Upper lobe of left lung (tissue), 6 donors: ENCODE measurements at regions not wholly inside any gene's neighbourhood (a gene's known extent, or its start where the extent isn't known, plus 50 kb on each side); places are given as distances from the start of the nearest gene placed in this dataset.

ENCODE experiments used
- ATAC-seq, 2 donors: fragments of 200-7000 bp; cut with Tn5 transposase; one replicate each; pipeline ENCODE4 v1.9.1; 2022; ENCODE audit warnings: mild to moderate bottlenecking in 2 of 2, moderate library complexity in 2 of 2; ENCODE audit not compliant: low FRiP score in 2 of 2
- DNase-seq, 2 donors: peaks; one replicate each; pipeline ENCODE4 v3.0.0-alpha.2; 2019 to 2020
- H3K27ac ChIP-seq, 4 donors: fragments of 200-600 bp; sonication (generic); one replicate each; pipeline ENCODE4 v1.5.1; 2016 to 2019
- H3K27me3 ChIP-seq, 4 donors: fragments of 200-600 bp; sonication (generic); one replicate each; pipeline ENCODE4 v1.5.1; 2017 to 2019
- H3K36me3 ChIP-seq, 4 donors: fragments of 200-600 bp; sonication (generic); one replicate each; pipeline ENCODE4 v1.5.1; 2016 to 2019
- H3K4me1 ChIP-seq, 4 donors: fragments of 200-600 bp; sonication (generic); one replicate each; pipeline ENCODE4 v1.5.1; 2018 to 2019
- H3K4me3 ChIP-seq, 4 donors: fragments of 200-600 bp; sonication (generic); one replicate each; pipeline ENCODE4 v1.5.1; 2017 to 2019; ENCODE audit warnings: mild to moderate bottlenecking in 2 of 4, moderate library complexity in 1 of 4
- H3K9me3 ChIP-seq, 4 donors: fragments of 200-600 bp; sonication (generic); one replicate each; pipeline ENCODE4 v1.5.1; 2018 to 2019
- CTCF ChIP-seq, 6 experiments: fragments of 450-650 bp in 4 of 6; fragments of 200-600 bp in 2 of 6; sonication (generic) in 2 of 6; IDR thresholded peaks; one replicate each; pipeline ENCODE4 v1.5.1; 2016 to 2019; ENCODE audit warnings: antibody characterized with exemption in 6 of 6
- EP300 ChIP-seq, 4 donors: sonication (generic); formaldehyde crosslinking; IDR thresholded peaks; one replicate each; pipeline ENCODE4 v1.5.1; 2017; ENCODE audit warnings: antibody characterized with exemption in 4 of 4, control low read depth in 2 of 4
- POLR2A ChIP-seq, 4 donors: fragments of 450-650 bp; IDR thresholded peaks; one replicate each; pipeline ENCODE4 v1.5.1; 2016 to 2017; ENCODE audit warnings: antibody characterized with exemption in 4 of 4, mild to moderate bottlenecking in 2 of 4
- POLR2AphosphoS5 ChIP-seq, 2 donors: sonication (generic); formaldehyde crosslinking; IDR thresholded peaks; one replicate each; pipeline ENCODE4 v1.5.1; 2017; ENCODE audit warnings: antibody characterized with exemption in 2 of 2
- WGBS, 2 donors: methylation state at CpG; one replicate each; pipeline ENCODE4 v1.1.5; 2017 to 2018; 5-methylcytosine and 5-hydroxymethylcytosine counted together
- donor health status: DM: no; HTN: no; CAD: no; lungs with moderate emphysema.
- donor health status: DM: no; HTN: yes; CAD: no; lungs with severe emphysema.

GRCh38 chr7:155373359-155374273, 75.9 kb downstream of the INSIG1 start:
- H3K9me3 ChIP-seq = no peaks in the 10 kb centered on the region
- H3K27ac ChIP-seq = no peak overlapping the region
- no peaks in the 10 kb centered on the region for H3K36me3 ChIP-seq
- no peak for ATAC-seq
- no peak for TF ChIP-seq CTCF (IDR thresholded peaks at IDR 0.05)
- H3K27me3 ChIP-seq = peaks cover 5 to 76% (median 47%) of the 10 kb centered on the region in 4 donors
- peaks cover 44 to 58% (median 48%) of the 10 kb centered on the region in 4 donors for H3K4me1 ChIP-seq
- peak in 1 of 2 donors; percentile 83 for DNase-seq
- H3K4me3 ChIP-seq = peak overlapping the region in 3 of 4 donors; percentile 9 to 35 (median 26)
- WGBS, 2 donors = 5 to 8% methylated on average over 48 to 62 of the region's 62 CpGs

GRCh38 chr7:155374276-155375252, 76.9 kb downstream of the INSIG1 start:
- H3K27me3 ChIP-seq = peaks cover 5 to 85% (median 52%) of the 10 kb centered on the region in 4 donors
- peaks cover 44 to 59% (median 48%) of the 10 kb centered on the region in 4 donors for H3K4me1 ChIP-seq
- DNase-seq = peak in 1 of 2 donors; percentile 83
- WGBS, 2 donors = 5 to 7% methylated on average over 43 to 80 of the region's 110 CpGs
- H3K27ac ChIP-seq = no peak overlapping the region
- no peaks in the 10 kb centered on the region for H3K36me3 ChIP-seq
- H3K4me3 ChIP-seq = peak overlapping the region in 3 of 4 donors; percentile 9 to 35 (median 26)
- TF ChIP-seq POLR2A (IDR thresholded peaks at IDR 0.05) (no peak), CTCF (IDR thresholded peaks at IDR 0.05) (no peak)
- ATAC-seq = no peak
- no peaks in the 10 kb centered on the region for H3K9me3 ChIP-seq

- Histone ChIP-seq H3K27ac (no peak overlapping the region), H3K4me1 (peaks cover 44 to 67% (median 51%) of the 10 kb centered on the region in 4 donors), H3K4me3 (peak overlapping the region in 1 of 4 donors; percentile 35), H3K36me3 (no peaks in the 10 kb centered on the region), H3K9me3 (no peaks in the 10 kb centered on the region), H3K27me3 (peaks cover 5 to 92% (median 54%) of the 10 kb centered on the region in 4 donors)
- WGBS, 2 donors = 3 to 8% methylated on average over 16 of the region's 16 CpGs
- DNase-seq (no peak), ATAC-seq (no peak)
- TF ChIP-seq EP300 (IDR thresholded peaks at IDR 0.05) (no peak), POLR2A (IDR thresholded peaks at IDR 0.05) (no peak), CTCF (IDR thresholded peaks at IDR 0.05) (no peak), POLR2AphosphoS5 (IDR thresholded peaks at IDR 0.05) (no peak)
Measured at GRCh38 chr7:155375337-155376277, 77.9 kb downstream of the INSIG1 start.

- Histone ChIP-seq H3K27me3 (peaks cover 5 to 93% (median 54%) of the 10 kb centered on the region in 4 donors), H3K4me1 (peaks cover 46 to 74% (median 61%) of the 10 kb centered on the region in 4 donors), H3K9me3 (no peaks in the 10 kb centered on the region), H3K36me3 (no peaks in the 10 kb centered on the region), H3K4me3 (peak overlapping the region in 3 of 4 donors; percentile 16 to 34 (median 28)), H3K27ac (no peak overlapping the region)
- TF ChIP-seq EP300 (IDR thresholded peaks at IDR 0.05) (no peak), CTCF (IDR thresholded peaks at IDR 0.05) (no peak), POLR2AphosphoS5 (IDR thresholded peaks at IDR 0.05) (no peak), POLR2A (IDR thresholded peaks at IDR 0.05) (no peak)
- ATAC-seq = peak in 1 of 2 donors; percentile 4
- no peak for DNase-seq
- 7 to 8% methylated on average over 8 to 12 of the region's 13 CpGs for WGBS, 2 donors
Measured at GRCh38 chr7:155377071-155377837, 79.6 kb downstream of the INSIG1 start.
